ENCODE measurements at regions not wholly inside any gene's neighbourhood (a gene's known extent, or its start where the extent isn't known, plus 50 kb on each side); places are given as distances from the start of the nearest gene placed in this dataset.
"Not testable (repeated sequence)": the region's sequence is repeated elsewhere in the genome, so short reads cannot be mapped to it uniquely, and the experiment has no call there.

DNA sequence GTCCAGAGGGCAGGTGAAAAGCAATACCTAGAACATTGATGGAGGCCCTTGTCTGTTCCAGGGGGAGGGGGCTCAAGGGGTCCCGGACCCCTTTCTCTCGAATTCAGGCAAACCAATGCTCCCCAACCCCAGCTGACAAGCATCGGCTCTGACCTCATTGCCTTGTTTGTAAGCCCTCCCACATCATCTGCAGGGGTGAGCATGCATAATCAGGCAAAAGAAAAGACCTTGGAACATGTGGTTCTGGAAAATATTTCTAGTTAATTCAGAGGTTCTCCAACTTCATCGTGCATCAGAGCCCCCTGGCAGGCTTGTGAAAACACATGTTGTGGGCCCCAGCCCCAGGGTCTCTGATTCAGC lies 231.3 kb downstream of the TOMM20 start:
- DNase-seq, result no peak

GRCh38 chr1:234896477-234897389 lies 231.9 kb downstream of the TOMM20 start:
- no peak for DNase-seq

DNA sequence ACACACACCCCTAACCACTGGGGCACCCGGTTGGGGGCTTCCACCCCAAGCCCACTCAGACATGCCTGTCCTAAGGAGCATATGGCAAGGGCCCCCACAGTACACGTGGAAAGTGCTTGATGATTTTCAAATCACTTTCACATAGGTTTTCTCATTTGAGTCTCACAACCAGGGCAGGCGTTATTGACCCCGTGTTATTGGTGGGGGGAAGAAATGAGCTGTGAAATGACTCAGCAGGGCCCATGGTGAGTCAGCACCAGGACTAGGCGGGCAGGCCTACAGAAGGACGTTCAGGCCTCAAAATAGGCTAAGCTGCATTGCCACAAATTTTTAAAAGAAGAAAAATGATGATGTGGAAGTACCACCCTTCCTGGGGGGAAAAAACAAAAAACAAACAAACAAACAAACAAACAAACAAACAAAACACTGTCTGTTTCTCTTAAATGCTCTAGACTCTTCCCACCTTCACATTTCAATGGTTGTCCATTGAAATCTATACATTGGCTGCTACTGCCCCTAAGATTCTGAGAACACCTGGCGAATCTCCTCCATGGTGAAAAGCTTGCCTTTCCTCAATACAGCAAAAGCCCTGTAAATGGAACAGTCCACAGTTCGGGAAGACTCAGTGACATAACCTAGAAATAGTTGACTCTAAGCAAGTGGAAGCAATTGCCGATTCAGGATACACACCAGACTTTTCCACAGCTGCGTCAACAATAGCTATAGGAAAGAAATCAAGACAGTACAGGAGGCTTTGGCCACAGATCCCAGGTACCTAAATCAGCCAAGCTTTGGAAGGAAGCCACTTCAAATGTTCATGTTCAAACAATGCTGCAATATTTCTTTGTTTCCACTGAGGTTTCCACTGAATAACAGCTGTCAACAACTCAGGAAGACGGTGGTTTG lies 234.7 kb downstream of the TOMM20 start:
- no peak for DNase-seq

DNA sequence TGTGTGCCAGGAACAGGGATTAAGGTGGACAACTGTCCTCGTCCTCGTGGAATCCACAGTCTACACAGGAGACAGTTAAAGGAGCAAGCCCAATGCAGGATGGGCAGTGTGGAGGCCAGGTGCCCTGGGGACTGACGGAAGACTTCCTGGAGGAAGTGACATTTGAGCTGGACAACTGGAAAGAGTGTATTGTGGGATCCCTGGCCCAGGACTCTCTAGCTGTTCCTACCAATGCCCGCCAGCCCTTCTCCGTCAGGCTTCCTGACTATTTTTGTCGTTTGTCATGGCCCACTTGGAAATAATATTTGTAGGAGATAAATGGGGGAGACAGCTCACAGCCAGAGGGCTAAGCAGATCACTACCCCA lies 235.3 kb downstream of the TOMM20 start:
- DNase-seq, result no peak

GRCh38 chr1:234892642-234893041 lies 236.0 kb downstream of the TOMM20 start:
- DNase-seq, result no peak

- no peak for DNase-seq
Measured at GRCh38 chr1:234891427-234891826, 237.2 kb downstream of the TOMM20 start.

DNA sequence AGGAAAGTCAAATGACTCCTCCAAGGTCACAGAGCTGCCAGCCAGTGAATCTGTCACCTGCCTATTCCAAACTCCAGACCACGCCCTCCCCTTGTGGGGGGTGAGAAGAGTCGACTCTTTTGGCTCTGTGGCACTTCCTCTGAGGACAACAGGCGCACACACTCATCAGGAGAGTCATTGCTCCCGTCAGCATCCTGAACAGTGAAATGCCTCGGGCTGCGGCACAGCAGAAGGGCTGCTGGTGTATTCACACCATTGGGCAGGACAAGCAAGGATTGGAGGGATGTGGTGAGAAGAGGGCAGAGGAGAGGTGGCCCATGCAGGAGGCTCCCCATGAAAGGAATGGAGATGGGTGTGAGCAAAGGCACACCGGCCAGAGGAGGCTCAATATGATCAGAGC lies 239.0 kb downstream of the TOMM20 start:
- DNase-seq, result no peak

DNA sequence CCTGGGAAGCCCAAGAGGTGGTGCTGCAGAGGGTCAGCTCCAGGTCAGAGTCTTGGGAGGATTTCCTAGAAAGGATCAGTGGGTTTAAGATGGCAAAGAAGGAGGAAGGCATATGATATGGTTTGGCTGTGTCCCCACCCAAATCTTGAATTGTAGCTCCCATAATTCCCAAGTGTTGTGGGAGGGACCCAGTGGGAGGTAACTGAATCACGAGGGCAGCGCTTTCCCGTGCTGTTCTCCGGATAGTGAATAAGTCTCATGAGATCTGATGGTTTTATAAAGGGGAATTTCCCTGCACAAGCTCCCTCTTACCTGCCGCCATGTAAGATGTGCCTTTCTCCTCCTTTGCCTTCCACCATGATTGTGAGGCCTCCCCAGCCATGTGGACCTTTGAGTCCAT lies 240.4 kb downstream of the TOMM20 start:
- not testable (repeated sequence) for DNase-seq

DNA sequence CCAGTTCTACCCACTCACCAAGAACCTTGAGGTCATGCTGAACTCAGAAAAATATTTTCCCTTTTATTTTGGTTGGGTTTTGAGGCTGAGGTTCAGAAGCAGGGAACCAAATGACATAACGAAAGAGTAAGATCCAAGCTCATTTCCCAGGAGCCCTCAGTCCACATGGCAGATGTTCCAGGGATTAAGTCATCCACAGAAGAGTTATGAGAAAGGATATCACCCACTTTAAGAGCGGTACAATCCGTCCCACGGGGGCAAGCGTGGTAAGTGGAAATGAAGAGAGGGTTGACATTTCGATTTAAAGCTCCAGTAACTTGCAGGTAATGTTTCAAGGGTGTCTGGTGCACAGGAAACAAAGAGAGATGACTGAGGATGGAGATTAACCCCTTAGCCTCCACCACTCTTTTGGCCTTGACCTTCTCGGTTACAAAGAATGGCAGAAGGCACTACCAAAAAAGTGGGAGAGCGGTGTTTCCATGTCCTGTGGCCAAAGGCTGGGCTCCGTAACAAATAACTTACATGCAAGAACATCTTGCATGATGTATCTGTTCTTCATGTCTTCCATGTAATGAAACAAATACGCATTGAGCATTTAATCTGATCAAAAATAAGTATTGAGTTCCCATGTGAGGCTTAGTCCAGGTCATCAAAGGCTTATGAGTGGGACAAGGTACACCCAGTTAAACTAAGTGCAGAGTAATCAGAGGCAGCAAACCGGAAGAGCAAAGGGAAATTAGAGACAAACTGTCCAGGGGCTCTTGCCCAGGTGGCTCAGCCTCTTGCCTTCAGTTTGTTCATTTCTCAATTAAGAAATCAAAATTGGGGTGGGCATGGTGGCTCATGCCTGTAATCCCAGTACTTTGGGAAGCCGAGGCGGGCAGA lies 241.4 kb downstream of the TOMM20 start:
- DNase-seq, result no peak

DNA sequence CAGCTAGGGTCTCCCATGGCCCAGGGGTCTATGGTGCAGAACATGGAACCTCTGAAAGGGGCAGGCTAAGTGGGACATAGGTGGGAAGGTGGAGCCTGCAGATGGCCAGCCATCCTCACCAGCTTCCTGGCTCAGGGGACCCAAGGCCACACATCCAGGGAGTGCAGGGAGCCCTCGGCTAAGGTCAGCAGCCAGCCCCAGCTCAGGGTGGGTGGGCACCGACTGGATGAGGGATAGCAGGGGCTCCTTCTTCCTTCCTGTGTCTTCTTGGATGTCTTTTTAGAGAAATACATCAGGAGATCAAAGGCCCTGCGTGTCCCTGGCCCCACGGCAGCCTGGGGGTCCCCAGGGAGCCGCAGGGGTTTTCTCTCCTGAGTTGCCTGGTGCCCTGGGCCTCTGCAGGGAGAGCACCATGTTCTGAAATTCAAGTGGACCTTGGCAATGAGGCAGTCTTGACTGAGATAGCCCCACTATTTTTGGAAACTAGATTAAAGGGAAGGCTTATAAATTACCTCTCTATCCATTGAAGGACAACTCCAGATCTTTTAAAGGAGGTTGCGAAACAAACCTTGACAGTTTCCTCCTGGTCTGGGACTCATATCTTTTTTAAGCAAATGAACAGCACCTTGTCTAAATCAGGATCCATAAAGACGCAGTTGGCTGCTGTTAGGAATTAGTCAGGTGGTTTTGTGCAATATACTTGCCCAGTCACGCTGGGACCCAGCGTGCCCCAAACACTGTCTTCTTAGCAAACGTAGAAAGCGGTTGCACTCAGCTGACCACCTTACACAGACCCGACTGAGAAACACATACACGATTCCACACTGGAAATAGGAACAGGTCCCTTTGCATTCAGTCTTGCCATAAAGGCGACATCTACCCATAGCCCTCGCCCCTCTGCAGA lies 242.3 kb downstream of the TOMM20 start:
- no peak for DNase-seq

- no peak for DNase-seq
Measured at GRCh38 chr1:234885601-234886000, 243.0 kb downstream of the TOMM20 start.

DNA sequence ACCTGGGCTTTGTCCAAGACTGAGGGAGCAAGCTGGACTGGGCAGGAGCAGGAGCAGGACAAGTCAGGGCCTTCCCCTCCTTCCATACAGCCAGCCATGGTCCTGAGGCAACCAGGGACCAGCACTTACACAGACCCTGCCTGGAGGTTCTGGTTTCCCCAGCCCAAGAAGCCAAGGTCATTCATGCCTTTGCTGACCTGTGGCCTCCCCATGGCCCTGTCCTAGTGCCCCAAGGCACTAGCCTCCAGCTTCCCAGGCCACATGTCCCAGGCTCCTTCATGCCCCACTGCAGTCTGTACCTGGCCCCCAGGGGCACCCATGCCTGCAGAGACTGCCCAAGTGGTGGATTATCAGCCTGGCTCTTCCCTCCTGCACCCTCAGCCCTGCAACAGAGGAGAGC lies 243.9 kb downstream of the TOMM20 start:
- DNase-seq, result no peak

GRCh38 chr1:234884006-234884405 lies 244.6 kb downstream of the TOMM20 start:
- DNase-seq, result no peak

- DNase-seq, result no peak
Measured at GRCh38 chr1:234882898-234883297, 245.7 kb downstream of the TOMM20 start.

DNA sequence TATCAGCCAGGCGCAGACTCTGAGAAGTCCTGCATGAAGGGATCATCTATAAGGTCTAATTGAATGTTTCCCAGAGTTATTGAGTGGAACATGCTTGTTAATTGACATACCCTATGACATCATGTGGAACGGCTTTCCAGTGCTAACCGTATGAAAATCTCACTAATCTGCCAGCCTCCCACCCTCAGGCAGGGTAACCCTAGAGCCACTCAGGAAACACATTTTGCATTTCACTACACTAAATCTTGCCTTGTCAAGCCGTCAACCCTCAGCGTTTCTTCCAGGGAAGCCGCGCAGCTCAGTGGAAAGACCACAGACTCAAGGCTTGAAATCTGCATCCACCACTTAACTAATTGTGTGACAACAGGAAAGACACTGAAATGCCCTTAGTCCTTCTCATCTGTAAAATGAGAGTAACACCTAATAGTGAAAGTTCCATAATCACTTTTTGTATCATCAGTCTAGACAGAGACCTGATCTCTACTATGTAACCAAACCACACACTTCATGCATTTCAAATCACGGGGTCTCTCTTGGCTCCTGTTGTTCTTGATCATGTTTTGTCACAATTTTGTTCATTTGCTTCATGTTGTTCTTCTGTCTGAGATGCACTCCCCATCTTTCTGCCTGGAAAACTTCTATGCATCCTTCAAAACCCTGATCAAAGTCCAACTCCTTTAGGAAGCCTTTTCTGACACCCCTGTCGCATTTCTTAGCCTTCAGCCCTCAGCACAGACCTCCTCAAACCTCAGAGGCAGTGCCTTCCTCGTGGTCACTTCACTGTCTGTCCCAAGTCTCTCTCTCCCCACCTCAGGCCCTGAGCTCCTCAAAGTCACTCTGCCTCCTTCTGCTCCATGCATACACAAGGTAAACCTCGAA lies 246.5 kb downstream of the TOMM20 start:
- no peak for DNase-seq

DNA sequence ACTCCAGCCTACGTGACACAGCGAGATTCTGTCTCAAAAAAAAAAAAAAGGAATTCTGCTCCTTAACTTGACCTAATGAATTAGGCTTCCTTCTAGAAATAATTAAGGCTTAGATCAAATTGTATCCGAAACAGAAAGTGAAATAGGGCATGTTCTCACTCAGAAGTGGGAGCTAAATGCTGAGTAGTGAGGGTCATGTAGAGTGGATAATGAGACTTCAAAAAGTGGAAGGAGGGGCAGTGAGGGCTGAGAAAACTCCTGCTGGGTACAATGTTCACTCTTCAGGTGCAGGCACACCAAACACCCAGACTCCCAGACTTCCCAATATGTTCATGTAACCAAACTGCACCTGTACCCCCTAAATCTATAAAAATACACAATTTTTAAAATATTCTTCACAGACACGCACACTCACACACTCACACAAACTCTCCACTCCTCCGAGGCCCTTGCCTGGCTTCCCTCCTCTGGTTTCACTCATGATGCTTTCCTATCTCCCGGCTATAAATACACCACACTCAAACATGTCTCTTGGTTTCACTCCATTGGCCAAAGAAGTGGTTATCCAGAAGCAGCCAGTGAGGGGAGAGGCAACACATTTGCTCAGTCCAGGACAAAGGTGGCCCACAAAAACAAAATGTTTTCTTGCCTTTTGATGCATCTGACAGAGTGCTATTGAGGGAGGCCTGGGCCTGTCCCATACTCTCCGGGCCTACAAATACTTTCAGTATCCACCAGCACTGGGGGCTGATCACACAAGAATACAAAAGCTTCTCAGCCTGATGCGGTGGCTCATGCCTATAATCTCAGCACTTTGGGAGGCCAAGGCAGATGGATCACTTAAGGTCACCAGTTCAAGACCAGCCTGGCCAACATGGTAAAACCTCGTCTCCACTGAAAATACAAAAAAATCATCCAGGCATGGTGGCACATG lies 249.2 kb downstream of the TOMM20 start:
- no peak for DNase-seq

GRCh38 chr1:234878288-234878687 lies 250.3 kb downstream of the TOMM20 start:
- no peak for DNase-seq

DNA sequence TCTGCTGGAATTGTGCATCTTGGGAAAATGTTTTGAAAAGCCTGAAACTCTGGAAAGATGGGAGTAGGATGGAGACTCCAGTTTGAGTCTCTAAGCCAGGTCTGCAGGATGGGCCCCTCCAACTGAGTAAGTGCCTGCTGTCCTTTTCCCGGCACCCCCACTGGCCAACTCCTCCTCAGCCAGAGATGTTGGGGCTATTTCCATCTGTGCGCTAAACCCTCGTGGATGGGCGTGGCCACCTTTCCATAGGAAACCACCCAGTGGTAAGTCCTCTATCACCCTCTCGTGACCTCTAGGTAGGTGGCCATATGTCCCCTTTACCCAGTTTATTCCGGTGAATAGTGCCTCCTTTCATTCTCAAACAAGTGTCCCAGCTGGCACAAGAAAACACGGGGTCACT lies 250.9 kb downstream of the TOMM20 start:
- no peak for DNase-seq

Data from T-helper 9 cell (primary cell).